NCI-H510A treated with DMSO at 0.1 percent for 48 hours (cell line): ENCODE measurements at regions not wholly inside any gene's neighbourhood (a gene's known extent, or its start where the extent isn't known, plus 50 kb on each side); places are given as distances from the start of the nearest gene placed in this dataset.

Experiments
- DNase-seq: peaks from one replicate; lab custom pipeline; 2025; lab: John Stamatoyannopoulos, UW

- DNase-seq = no peak
Observed at GRCh38 chr6:9405825-9406224, 970.5 kb upstream of the SLC35B3 start.

GRCh38 chr6:9405369-9405768, 970.0 kb upstream of the SLC35B3 start:
- no peak for DNase-seq

- no peak for DNase-seq
Observed at GRCh38 chr6:9404351-9405146, 969.2 kb upstream of the SLC35B3 start.

- no peak for DNase-seq
Observed at GRCh38 chr6:9403736-9404135, 968.4 kb upstream of the SLC35B3 start.

GRCh38 chr6:9401960-9402359, 966.6 kb upstream of the SLC35B3 start:
- DNase-seq = no peak

GRCh38 chr6:9399916-9400315, 964.6 kb upstream of the SLC35B3 start:
- no peak for DNase-seq

GRCh38 chr6:9398767-9399373, 963.5 kb upstream of the SLC35B3 start:
- DNase-seq = no peak

GRCh38 chr6:9398071-9398766, 962.9 kb upstream of the SLC35B3 start:
- DNase-seq = peak; percentile 44

GRCh38 chr6:9388596-9388995, 953.3 kb upstream of the SLC35B3 start:
- DNase-seq = no peak

GRCh38 chr6:9380568-9380967, 945.2 kb upstream of the SLC35B3 start:
- no peak for DNase-seq

GRCh38 chr6:9373308-9373707, 938.0 kb upstream of the SLC35B3 start:
- no peak for DNase-seq

- no peak for DNase-seq
Observed at GRCh38 chr6:9370480-9370879, 935.1 kb upstream of the SLC35B3 start.

GRCh38 chr6:9365378-9365777, 930.0 kb upstream of the SLC35B3 start:
- no peak for DNase-seq

GRCh38 chr6:9361749-9362148, 926.4 kb upstream of the SLC35B3 start:
- DNase-seq = no peak

- no peak for DNase-seq
Observed at GRCh38 chr6:9360881-9361280, 925.5 kb upstream of the SLC35B3 start.

GRCh38 chr6:9347608-9348007, 912.3 kb upstream of the SLC35B3 start:
- DNase-seq = no peak

GRCh38 chr6:9346923-9347322, 911.6 kb upstream of the SLC35B3 start:
- no peak for DNase-seq

GRCh38 chr6:9335431-9335830, 900.1 kb upstream of the SLC35B3 start:
- no peak for DNase-seq

GRCh38 chr6:9334979-9335378, 899.6 kb upstream of the SLC35B3 start:
- no peak for DNase-seq

GRCh38 chr6:9332241-9332780, 897.0 kb upstream of the SLC35B3 start:
- no peak for DNase-seq

- no peak for DNase-seq
Observed at GRCh38 chr6:9316831-9317230, 881.5 kb upstream of the SLC35B3 start.

GRCh38 chr6:9315966-9316650, 880.8 kb upstream of the SLC35B3 start:
- no peak for DNase-seq
